ENCODE measurements at regions not wholly inside any gene's neighbourhood (a gene's known extent, or its start where the extent isn't known, plus 50 kb on each side); places are given as distances from the start of the nearest gene placed in this dataset.
"Not testable (repeated sequence)": the region's sequence is repeated elsewhere in the genome, so short reads cannot be mapped to it uniquely, and the experiment has no call there.

- DNase-seq (ENCODE audit: low read depth), result no peak
Measured at GRCh38 chr7:156063241-156063810, 251.1 kb upstream of the SHH start.

- DNase-seq (ENCODE audit: low read depth), result no peak
Measured at GRCh38 chr7:156062286-156062685, 250.0 kb upstream of the SHH start.

GRCh38 chr7:156061689-156062255 is 249.5 kb upstream of the SHH start:
- DNase-seq (ENCODE audit: low read depth), result no peak

GRCh38 chr7:156060925-156061324 is 248.7 kb upstream of the SHH start:
- DNase-seq (ENCODE audit: low read depth), result no peak

- DNase-seq (ENCODE audit: low read depth), result no peak
Measured at GRCh38 chr7:156059369-156059768, 247.1 kb upstream of the SHH start.

- DNase-seq (ENCODE audit: low read depth), result no peak
Measured at GRCh38 chr7:156058248-156058647, 246.0 kb upstream of the SHH start.

- DNase-seq (ENCODE audit: low read depth), result no peak
Measured at GRCh38 chr7:156056534-156056933, 244.3 kb upstream of the SHH start.

GRCh38 chr7:156055206-156055822 is 243.1 kb upstream of the SHH start:
- DNase-seq (ENCODE audit: low read depth), result no peak

GRCh38 chr7:156051884-156052283 is 239.6 kb upstream of the SHH start:
- no peak for DNase-seq (ENCODE audit: low read depth)

GRCh38 chr7:156050636-156051569 is 238.6 kb upstream of the SHH start:
- no peak for DNase-seq (ENCODE audit: low read depth)

GRCh38 chr7:156049366-156049765 is 237.1 kb upstream of the SHH start:
- DNase-seq (ENCODE audit: low read depth), result no peak

- DNase-seq (ENCODE audit: low read depth), result no peak
Measured at GRCh38 chr7:156046031-156046560, 233.8 kb upstream of the SHH start.

- no peak for DNase-seq (ENCODE audit: low read depth)
Measured at GRCh38 chr7:156043416-156044178, 231.3 kb upstream of the SHH start.

- DNase-seq (ENCODE audit: low read depth), result no peak
Measured at GRCh38 chr7:156041398-156041797, 229.1 kb upstream of the SHH start.

GRCh38 chr7:156039971-156040677 is 227.9 kb upstream of the SHH start:
- no peak for DNase-seq (ENCODE audit: low read depth)

- no peak for DNase-seq (ENCODE audit: low read depth)
Measured at GRCh38 chr7:156039194-156039593, 226.9 kb upstream of the SHH start.

- DNase-seq (ENCODE audit: low read depth), result no peak
Measured at GRCh38 chr7:156038345-156038744, 226.1 kb upstream of the SHH start.

GRCh38 chr7:156036153-156036552 is 223.9 kb upstream of the SHH start:
- DNase-seq (ENCODE audit: low read depth), result no peak

GRCh38 chr7:156035387-156035786 is 223.1 kb upstream of the SHH start:
- DNase-seq (ENCODE audit: low read depth), result not testable (repeated sequence)

GRCh38 chr7:156034397-156034796 is 222.1 kb upstream of the SHH start:
- no peak for DNase-seq (ENCODE audit: low read depth)

GRCh38 chr7:156032973-156033372 is 220.7 kb upstream of the SHH start:
- no peak for DNase-seq (ENCODE audit: low read depth)
